ENCODE measurements at regions not wholly inside any gene's neighbourhood (a gene's known extent, or its start where the extent isn't known, plus 50 kb on each side); places are given as distances from the start of the nearest gene placed in this dataset.

DNA sequence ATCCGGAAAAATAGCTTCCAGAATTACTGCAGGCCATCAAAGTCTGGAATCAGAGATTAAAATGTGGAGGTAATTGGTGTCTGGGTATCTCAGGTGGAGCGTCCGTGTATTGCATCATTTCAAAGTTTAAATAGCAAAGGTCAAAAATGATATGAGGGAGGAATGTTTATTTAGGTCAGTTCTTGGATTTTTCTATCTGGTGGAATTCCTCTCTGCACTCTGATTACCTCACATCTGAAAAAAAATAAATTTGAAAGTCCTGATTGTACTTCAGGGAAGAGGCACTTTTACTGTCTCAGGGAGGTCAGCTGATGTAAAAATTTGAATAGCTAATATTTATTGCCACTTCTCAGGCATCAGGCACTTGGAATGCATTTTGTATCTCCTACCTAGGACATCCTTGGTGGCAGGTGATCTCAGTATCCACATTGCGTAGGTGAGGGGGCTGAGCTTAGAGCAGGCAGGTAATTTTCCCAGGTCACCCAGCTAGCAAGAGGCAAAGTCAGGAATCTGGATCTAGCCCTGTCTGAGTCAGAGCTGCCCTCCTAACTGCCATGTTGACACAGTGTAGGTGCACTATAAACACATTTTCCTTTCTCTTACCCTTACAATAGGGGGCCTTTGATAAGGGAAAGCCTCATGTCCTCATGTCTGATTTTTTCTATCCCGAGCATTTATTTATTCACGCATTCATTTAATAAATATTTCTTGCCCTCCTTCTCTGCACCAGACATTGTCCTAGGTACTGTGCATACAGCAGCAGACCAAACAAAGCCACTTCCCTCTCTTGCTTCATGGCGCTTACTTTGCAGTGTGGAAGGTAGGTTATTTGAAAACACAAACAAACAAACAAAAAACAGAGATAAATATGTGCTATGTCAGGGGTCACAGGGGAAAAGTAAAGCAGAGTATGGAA, 454.3 kb downstream of the HAPSTR1 start:
- 33% methylated on average over 7 of the region's 7 CpGs for WGBS
- peak overlapping the region in 1 of 3 donors; percentile 17 for H3K4me3 ChIP-seq (ENCODE audit: low read depth in 1 of 3, low read length in 3 of 3)
- peaks cover 3 to 59% (median 41%) of the 10 kb centered on the region in 4 donors for H3K4me1 ChIP-seq (ENCODE audit: control insufficient read depth in 4 of 4, insufficient read depth in 4 of 4, low read length in 3 of 4)
- peak; percentile 83 for TF ChIP-seq ATF3 (IDR thresholded peaks at IDR 0.05)
- peak; percentile 89 to 92 for TF ChIP-seq HNF4A (conservative IDR thresholded peaks at IDR 0.05)
- TF ChIP-seq FOXA2 (IDR thresholded peaks at IDR 0.05), result peak; percentile 89
- peak; percentile 65 for TF ChIP-seq FOXA1 (IDR thresholded peaks at IDR 0.05)
- peak; percentile 74 to 81 for TF ChIP-seq RXRA (IDR thresholded peaks at IDR 0.05)
- TF ChIP-seq GABPA (IDR thresholded peaks at IDR 0.05 in 1 of 2, conservative IDR thresholded peaks at IDR 0.05 in 1 of 2), result peak in 1 of 2 donors; percentile 16
- TF ChIP-seq NR2F2 (IDR thresholded peaks at IDR 0.05), result peak; percentile 55
- TF ChIP-seq REST (IDR thresholded peaks at IDR 0.05), result no peak
- TF ChIP-seq, protein P1, sequence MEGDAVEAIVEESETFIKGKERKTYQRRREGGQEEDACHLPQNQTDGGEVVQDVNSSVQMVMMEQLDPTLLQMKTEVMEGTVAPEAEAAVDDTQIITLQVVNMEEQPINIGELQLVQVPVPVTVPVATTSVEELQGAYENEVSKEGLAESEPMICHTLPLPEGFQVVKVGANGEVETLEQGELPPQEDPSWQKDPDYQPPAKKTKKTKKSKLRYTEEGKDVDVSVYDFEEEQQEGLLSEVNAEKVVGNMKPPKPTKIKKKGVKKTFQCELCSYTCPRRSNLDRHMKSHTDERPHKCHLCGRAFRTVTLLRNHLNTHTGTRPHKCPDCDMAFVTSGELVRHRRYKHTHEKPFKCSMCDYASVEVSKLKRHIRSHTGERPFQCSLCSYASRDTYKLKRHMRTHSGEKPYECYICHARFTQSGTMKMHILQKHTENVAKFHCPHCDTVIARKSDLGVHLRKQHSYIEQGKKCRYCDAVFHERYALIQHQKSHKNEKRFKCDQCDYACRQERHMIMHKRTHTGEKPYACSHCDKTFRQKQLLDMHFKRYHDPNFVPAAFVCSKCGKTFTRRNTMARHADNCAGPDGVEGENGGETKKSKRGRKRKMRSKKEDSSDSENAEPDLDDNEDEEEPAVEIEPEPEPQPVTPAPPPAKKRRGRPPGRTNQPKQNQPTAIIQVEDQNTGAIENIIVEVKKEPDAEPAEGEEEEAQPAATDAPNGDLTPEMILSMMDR (IDR thresholded peaks at IDR 0.05; ENCODE audit: low read depth, low read length, missing input control), result no peak
- TF ChIP-seq TAF1 (conservative IDR thresholded peaks at IDR 0.05), result no peak
- TF ChIP-seq HNF4G (IDR thresholded peaks at IDR 0.05), result peak; percentile 44
- TF ChIP-seq RAD21 (IDR thresholded peaks at IDR 0.05), result peak; percentile 21 to 35
- peak; percentile 67 for TF ChIP-seq SP1 (IDR thresholded peaks at IDR 0.05)
- peak; percentile 25 for TF ChIP-seq YY1 (IDR thresholded peaks at IDR 0.05)
- TF ChIP-seq, protein P2, sequence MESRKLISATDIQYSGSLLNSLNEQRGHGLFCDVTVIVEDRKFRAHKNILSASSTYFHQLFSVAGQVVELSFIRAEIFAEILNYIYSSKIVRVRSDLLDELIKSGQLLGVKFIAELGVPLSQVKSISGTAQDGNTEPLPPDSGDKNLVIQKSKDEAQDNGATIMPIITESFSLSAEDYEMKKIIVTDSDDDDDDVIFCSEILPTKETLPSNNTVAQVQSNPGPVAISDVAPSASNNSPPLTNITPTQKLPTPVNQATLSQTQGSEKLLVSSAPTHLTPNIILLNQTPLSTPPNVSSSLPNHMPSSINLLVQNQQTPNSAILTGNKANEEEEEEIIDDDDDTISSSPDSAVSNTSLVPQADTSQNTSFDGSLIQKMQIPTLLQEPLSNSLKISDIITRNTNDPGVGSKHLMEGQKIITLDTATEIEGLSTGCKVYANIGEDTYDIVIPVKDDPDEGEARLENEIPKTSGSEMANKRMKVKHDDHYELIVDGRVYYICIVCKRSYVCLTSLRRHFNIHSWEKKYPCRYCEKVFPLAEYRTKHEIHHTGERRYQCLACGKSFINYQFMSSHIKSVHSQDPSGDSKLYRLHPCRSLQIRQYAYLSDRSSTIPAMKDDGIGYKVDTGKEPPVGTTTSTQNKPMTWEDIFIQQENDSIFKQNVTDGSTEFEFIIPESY (IDR thresholded peaks at IDR 0.05), result peak; percentile 52
- TF ChIP-seq EGR1 (IDR thresholded peaks at IDR 0.05; ENCODE audit: low read depth in 2 of 2), result no peak
- peak; percentile 27 to 48 for TF ChIP-seq JUND (IDR thresholded peaks at IDR 0.05)
- TF ChIP-seq, protein P3, sequence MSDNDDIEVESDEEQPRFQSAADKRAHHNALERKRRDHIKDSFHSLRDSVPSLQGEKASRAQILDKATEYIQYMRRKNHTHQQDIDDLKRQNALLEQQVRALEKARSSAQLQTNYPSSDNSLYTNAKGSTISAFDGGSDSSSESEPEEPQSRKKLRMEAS (IDR thresholded peaks at IDR 0.05), result peak; percentile 41
- H3K9me3 ChIP-seq (ENCODE audit: control insufficient read depth in 4 of 4, low read length in 3 of 4), result no peaks in the 10 kb centered on the region
- no peaks in the 10 kb centered on the region for H3K27me3 ChIP-seq (ENCODE audit: control insufficient read depth in 4 of 4, insufficient read depth in 4 of 4, low read length in 3 of 4)
- peak overlapping the region; percentile 71 for H3K27ac ChIP-seq (ENCODE audit: low read depth in 1 of 2, low read length in 2 of 2)
- H3K9ac ChIP-seq (ENCODE audit: low read depth in 1 of 2, low read length in 2 of 2), result no peak overlapping the region
- no peaks in the 10 kb centered on the region for H3K36me3 ChIP-seq (ENCODE audit: control insufficient read depth in 4 of 4, insufficient read depth in 3 of 4, low read depth in 1 of 4, low read length in 3 of 4)
- no peak for DNase-seq (ENCODE audit: low spot score)

Data from liver (tissue), 8 donors.